Peyer's patch (tissue), 4 donors: ENCODE measurements at regions not wholly inside any gene's neighbourhood (a gene's known extent, or its start where the extent isn't known, plus 50 kb on each side); places are given as distances from the start of the nearest gene placed in this dataset.

Source experiments
- POLR2A ChIP-seq, 2 donors: fragments of 450-650 bp; IDR thresholded peaks; one replicate each; pipeline ENCODE4 v1.5.1; 2017; ENCODE audit warnings: antibody characterized with exemption in 2 of 2, mild to moderate bottlenecking in 2 of 2, moderate library complexity in 2 of 2
- TF ChIP-seq, protein P1 (sequence below), 6 experiments: fragments of 450-650 bp in 4 of 6; fragments of 200-600 bp in 2 of 6; sonication (generic) in 1 of 6; IDR thresholded peaks; one replicate each; pipeline ENCODE4 v1.5.1; 2017 to 2019; ENCODE audit warnings: antibody characterized with exemption in 6 of 6, mild to moderate bottlenecking in 3 of 6, moderate library complexity in 1 of 6

GRCh38 chr7:138246428-138246827 is 170.2 kb downstream of the AKR1D1 start:
- TF ChIP-seq, protein P1, sequence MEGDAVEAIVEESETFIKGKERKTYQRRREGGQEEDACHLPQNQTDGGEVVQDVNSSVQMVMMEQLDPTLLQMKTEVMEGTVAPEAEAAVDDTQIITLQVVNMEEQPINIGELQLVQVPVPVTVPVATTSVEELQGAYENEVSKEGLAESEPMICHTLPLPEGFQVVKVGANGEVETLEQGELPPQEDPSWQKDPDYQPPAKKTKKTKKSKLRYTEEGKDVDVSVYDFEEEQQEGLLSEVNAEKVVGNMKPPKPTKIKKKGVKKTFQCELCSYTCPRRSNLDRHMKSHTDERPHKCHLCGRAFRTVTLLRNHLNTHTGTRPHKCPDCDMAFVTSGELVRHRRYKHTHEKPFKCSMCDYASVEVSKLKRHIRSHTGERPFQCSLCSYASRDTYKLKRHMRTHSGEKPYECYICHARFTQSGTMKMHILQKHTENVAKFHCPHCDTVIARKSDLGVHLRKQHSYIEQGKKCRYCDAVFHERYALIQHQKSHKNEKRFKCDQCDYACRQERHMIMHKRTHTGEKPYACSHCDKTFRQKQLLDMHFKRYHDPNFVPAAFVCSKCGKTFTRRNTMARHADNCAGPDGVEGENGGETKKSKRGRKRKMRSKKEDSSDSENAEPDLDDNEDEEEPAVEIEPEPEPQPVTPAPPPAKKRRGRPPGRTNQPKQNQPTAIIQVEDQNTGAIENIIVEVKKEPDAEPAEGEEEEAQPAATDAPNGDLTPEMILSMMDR (IDR thresholded peaks at IDR 0.05) = no peak
- no peak for TF ChIP-seq POLR2A (IDR thresholded peaks at IDR 0.05)
